MCF 10A (cell line): ENCODE measurements at regions not wholly inside any gene's neighbourhood (a gene's known extent, or its start where the extent isn't known, plus 50 kb on each side); places are given as distances from the start of the nearest gene placed in this dataset.
A peak's percentile ranks its signal among the peaks of the same experiment; 100 is the strongest.

Experiments used
- BruUV-seq: library from RNA; stranded (reverse); fragments of 400-500 nt; replicated peaks from 2 replicates; lab custom pipeline; 2021; lab: Mats Ljungman, UMichigan
- CTCF ChIA-PET: fragments of 300-600 bp; sonication (Branson Sonifier 250); formaldehyde crosslinking; extraction: SDS; loops from one replicate; lab custom pipeline; 2021; ENCODE audit warnings: antibody characterized with exemption, inconsistent platforms; lab: Yijun Ruan, JAX
- POLR2A ChIA-PET: fragments of 300-600, 350-650 bp; sonication (Branson Sonifier 250); formaldehyde crosslinking; extraction: SDS; loops from one replicate; lab custom pipeline; 2020; ENCODE audit warnings: antibody characterized with exemption, inconsistent platforms; lab: Yijun Ruan, JAX
- DNase-seq: peaks from one replicate; pipeline ENCODE4 v3.0.0-alpha.2; 2018; ENCODE audit not compliant: unreplicated experiment
- H3K27ac Mint-ChIP-seq: one replicate; pipeline ENCODE4 v1.8.0; 2022; ENCODE audit warnings: mild to moderate bottlenecking, low read depth, mixed read lengths; ENCODE audit not compliant: unreplicated experiment
- H3K27me3 Mint-ChIP-seq: one replicate; pipeline ENCODE4 v1.8.0; 2022; ENCODE audit warnings: mixed read lengths; ENCODE audit not compliant: insufficient read depth, unreplicated experiment
- H3K36me3 Mint-ChIP-seq: one replicate; pipeline ENCODE4 v1.8.0; 2022; ENCODE audit warnings: mild to moderate bottlenecking, moderate library complexity, mixed read lengths; ENCODE audit not compliant: insufficient read depth, unreplicated experiment
- H3K4me1 Mint-ChIP-seq: one replicate; pipeline ENCODE4 v1.8.0; 2022; ENCODE audit warnings: mixed read lengths; ENCODE audit not compliant: insufficient read depth, unreplicated experiment
- H3K4me3 Mint-ChIP-seq: one replicate; pipeline ENCODE4 v1.8.0; 2022; ENCODE audit warnings: mild to moderate bottlenecking, moderate library complexity, mixed read lengths; ENCODE audit not compliant: unreplicated experiment
- H3K9me3 Mint-ChIP-seq: one replicate; pipeline ENCODE4 v1.8.0; 2022; ENCODE audit warnings: mixed read lengths; ENCODE audit not compliant: unreplicated experiment
- intact Hi-C: fragments of 100-400 bp; cut with micrococcal nuclease; formaldehyde crosslinking; loops from 2 replicates; pipeline ENCODE4 v1.14.1; 2022
- TF ChIP-seq, protein P1 (sequence below): fragments of 200-600 bp; IDR thresholded peaks from one replicate; pipeline ENCODE4 v1.8.0; 2022; ENCODE audit warnings: antibody characterized with exemption, mild to moderate bottlenecking; ENCODE audit not compliant: unreplicated experiment

DNA sequence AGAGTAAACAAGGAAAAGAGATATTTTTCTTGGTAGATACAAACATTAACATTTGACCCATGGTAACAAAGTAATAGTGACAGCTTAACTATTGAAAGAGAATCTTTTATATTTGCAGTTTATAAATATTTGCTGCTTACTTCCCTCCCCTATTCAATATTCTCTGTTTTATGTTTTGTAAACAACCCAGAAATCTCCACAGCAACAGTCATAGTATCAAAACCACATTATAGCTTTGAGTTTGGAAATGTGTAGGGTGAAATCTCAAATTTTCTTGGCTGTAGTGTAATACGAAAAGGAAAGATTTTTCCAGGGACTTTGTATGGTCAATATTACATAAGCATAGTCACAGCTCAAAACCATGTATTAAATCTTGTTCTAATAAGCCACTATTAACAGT lies 511.2 kb downstream of the METTL4 start:
- no peaks in the 10 kb centered on the region for H3K9me3 Mint-ChIP-seq
- ChIA-PET CTCF (interaction anchor here (0.5 to 1.0 kb wide), 3 partner anchors 44 to 1219 kb away, joined by 3 to 4 read pairs (median 3); no protein-coding TSS in a partner anchor), POLR2A (no interaction called here)
- no peak for DNase-seq
- H3K36me3 Mint-ChIP-seq: no peaks in the 10 kb centered on the region
- TF ChIP-seq, protein P1, sequence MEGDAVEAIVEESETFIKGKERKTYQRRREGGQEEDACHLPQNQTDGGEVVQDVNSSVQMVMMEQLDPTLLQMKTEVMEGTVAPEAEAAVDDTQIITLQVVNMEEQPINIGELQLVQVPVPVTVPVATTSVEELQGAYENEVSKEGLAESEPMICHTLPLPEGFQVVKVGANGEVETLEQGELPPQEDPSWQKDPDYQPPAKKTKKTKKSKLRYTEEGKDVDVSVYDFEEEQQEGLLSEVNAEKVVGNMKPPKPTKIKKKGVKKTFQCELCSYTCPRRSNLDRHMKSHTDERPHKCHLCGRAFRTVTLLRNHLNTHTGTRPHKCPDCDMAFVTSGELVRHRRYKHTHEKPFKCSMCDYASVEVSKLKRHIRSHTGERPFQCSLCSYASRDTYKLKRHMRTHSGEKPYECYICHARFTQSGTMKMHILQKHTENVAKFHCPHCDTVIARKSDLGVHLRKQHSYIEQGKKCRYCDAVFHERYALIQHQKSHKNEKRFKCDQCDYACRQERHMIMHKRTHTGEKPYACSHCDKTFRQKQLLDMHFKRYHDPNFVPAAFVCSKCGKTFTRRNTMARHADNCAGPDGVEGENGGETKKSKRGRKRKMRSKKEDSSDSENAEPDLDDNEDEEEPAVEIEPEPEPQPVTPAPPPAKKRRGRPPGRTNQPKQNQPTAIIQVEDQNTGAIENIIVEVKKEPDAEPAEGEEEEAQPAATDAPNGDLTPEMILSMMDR: no peak
- H3K4me3 Mint-ChIP-seq: no peak overlapping the region
- no peaks in the 10 kb centered on the region for H3K4me1 Mint-ChIP-seq
- H3K27ac Mint-ChIP-seq: no peak overlapping the region
- intact Hi-C loops: no loop called here
- H3K27me3 Mint-ChIP-seq: no peaks in the 10 kb centered on the region
- no TSS peak for BruUV-seq

DNA sequence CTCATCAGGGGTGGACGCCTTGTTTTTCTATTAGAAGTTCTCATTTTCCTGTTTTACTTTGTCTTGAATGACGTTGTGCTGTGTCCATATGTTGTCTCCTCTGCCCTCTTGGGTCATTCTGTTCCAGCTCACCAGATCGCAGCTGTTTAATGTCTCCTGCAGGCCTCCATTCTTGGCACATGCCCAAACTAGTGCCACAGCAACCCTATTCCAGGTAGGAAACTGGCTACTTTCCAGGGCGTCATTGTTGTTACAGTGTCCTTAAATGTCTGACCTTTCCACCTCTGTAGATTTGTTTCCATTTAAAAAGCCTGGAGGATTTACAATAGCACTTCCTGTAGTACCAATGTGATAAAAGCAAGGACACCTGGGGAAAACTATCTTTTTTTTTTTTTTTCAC lies 500.7 kb downstream of the METTL4 start:
- H3K9me3 Mint-ChIP-seq: no peaks in the 10 kb centered on the region
- no peak overlapping the region for H3K27ac Mint-ChIP-seq
- CTCF ChIA-PET: interaction anchor here (0.5 to 1.0 kb wide), 3 partner anchors 11 to 188 kb away, joined by 3 to 4 read pairs (median 3); no protein-coding TSS in a partner anchor
- no peaks in the 10 kb centered on the region for H3K4me1 Mint-ChIP-seq
- no peak overlapping the region for H3K4me3 Mint-ChIP-seq
- intact Hi-C loops: no loop called here
- BruUV-seq: no TSS peak
- H3K36me3 Mint-ChIP-seq: no peaks in the 10 kb centered on the region
- H3K27me3 Mint-ChIP-seq: no peaks in the 10 kb centered on the region
- DNase-seq: peak; percentile 20
- TF ChIP-seq, protein P1: no peak
- POLR2A ChIA-PET: no interaction called here

DNA sequence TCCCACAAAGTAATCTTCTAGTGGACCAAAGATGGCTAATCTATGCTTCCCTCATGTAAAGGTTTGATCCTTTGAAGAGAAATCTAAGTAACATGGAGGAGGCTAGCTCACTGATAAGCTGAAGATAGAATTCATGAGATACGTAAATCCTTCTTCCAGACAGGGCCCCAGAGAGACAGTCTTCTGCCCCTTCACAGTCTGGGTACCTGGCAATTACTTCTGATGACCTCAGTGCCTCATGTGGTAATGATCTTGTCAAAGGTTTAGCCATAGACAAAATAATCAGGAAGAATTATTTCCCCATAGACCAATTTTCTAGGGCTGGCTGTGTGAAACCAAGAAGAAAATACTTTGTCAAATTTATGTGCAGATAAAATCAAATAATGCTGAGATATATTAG lies 495.8 kb downstream of the METTL4 start:
- intact Hi-C loops: no loop called here
- Mint-ChIP-seq H3K9me3 (no peaks in the 10 kb centered on the region), H3K4me1 (no peaks in the 10 kb centered on the region), H3K36me3 (no peaks in the 10 kb centered on the region), H3K27me3 (no peaks in the 10 kb centered on the region), H3K27ac (no peak overlapping the region), H3K4me3 (no peak overlapping the region)
- no TSS peak for BruUV-seq
- DNase-seq: no peak
- CTCF ChIA-PET: no interaction called here
- TF ChIP-seq, protein P1: no peak
- POLR2A ChIA-PET: no interaction called here

DNA sequence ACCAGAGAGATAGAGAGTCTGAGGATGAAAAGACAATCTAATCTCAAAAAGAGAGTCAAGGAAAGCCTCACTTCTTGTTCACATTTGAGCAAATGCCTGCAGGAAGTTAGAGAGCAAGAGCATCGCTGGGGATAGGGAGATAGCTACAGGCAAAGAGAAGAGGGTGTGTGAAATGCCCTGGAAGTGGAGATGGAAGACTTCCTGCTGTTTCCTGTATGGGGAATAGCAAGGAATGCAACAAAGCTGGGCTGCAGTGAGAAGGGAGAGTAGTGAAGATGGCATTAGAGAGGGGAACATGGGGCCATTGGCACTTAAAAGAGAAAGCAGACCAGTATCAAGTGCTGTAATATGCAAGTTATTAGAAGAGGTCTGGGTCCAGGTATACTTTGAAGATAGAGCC lies 488.6 kb downstream of the METTL4 start:
- H3K27me3 Mint-ChIP-seq: no peaks in the 10 kb centered on the region
- POLR2A ChIA-PET: no interaction called here
- BruUV-seq: no TSS peak
- H3K27ac Mint-ChIP-seq: no peak overlapping the region
- H3K4me1 Mint-ChIP-seq: no peaks in the 10 kb centered on the region
- CTCF ChIA-PET: interaction anchor here (0.6 to 2.5 kb wide), 6 partner anchors 14 to 497 kb away, joined by 3 to 14 read pairs (median 5); no protein-coding TSS in a partner anchor
- no peak for DNase-seq
- H3K4me3 Mint-ChIP-seq: no peak overlapping the region
- H3K36me3 Mint-ChIP-seq: no peaks in the 10 kb centered on the region
- intact Hi-C loops: loop anchor here (1.0 to 5.0 kb wide), 4 partner anchors 165 to 1215 kb away; no protein-coding TSS in a partner anchor
- TF ChIP-seq, protein P1: no peak
- no peaks in the 10 kb centered on the region for H3K9me3 Mint-ChIP-seq
